ENCODE measurements at regions not wholly inside any gene's neighbourhood (a gene's known extent, or its start where the extent isn't known, plus 50 kb on each side); places are given as distances from the start of the nearest gene placed in this dataset.

DNA sequence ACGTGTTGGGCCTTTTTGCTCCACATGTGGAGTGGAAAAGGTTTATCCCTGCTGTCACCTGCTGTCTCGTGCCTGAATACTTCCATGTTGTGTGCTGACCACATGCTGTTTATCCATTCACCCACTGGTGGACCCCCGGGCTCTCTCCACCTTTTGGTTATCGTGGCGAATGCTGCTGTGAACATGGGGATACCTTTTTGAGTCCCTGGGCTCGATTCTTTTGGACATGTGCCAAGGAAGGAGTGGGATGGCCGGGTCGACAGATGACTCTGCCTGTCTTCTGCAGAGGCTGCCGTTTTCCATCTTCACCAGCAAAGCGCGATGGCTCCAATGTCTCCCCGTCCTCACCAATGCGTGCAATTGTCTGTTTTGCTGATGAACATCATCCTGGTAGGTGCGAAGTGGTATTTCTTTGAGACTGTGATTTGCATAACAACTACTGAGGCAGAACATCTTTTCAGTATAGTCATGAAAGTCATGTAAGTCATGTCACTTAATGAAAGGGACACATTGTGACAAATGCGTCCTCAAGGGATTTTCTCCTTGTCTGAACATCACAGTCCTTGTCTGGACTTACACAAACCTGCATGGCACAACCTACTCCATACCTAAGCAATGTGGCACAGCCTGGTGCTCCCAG, 758.7 kb downstream of the BRD1 start:
- Mint-ChIP-seq H3K4me1 (ENCODE audit: low read depth) (no peaks in the 10 kb centered on the region), H3K4me3 (no peak overlapping the region), H3K27ac (no peak overlapping the region), H3K36me3 (ENCODE audit: low read depth) (no peaks in the 10 kb centered on the region), H3K9me3 (peaks cover 61% of the 10 kb centered on the region), H3K27me3 (ENCODE audit: insufficient read depth) (no peaks in the 10 kb centered on the region)
- no peak for DNase-seq
- TF ChIP-seq, protein P1, sequence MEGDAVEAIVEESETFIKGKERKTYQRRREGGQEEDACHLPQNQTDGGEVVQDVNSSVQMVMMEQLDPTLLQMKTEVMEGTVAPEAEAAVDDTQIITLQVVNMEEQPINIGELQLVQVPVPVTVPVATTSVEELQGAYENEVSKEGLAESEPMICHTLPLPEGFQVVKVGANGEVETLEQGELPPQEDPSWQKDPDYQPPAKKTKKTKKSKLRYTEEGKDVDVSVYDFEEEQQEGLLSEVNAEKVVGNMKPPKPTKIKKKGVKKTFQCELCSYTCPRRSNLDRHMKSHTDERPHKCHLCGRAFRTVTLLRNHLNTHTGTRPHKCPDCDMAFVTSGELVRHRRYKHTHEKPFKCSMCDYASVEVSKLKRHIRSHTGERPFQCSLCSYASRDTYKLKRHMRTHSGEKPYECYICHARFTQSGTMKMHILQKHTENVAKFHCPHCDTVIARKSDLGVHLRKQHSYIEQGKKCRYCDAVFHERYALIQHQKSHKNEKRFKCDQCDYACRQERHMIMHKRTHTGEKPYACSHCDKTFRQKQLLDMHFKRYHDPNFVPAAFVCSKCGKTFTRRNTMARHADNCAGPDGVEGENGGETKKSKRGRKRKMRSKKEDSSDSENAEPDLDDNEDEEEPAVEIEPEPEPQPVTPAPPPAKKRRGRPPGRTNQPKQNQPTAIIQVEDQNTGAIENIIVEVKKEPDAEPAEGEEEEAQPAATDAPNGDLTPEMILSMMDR (IDR thresholded peaks at IDR 0.05), result no peak

DNA sequence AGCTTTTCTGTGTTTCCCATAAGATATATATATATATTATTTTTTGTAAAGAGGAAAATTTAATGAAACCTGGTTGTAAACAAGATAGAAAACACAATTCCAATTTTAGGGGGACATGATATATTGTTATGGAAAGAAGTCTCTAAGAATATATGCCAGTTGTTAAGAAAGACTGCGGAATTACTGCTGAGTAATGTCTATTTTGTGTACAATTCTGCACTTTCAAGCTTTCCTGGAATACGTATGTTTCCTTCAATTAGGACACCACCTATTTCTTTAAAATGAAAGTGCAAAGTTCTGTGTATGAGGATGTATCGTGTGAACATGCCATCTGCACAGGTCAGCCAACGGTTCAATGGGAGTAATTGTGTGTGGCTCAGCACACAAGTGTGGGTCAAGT, 760.2 kb downstream of the BRD1 start:
- no peak for DNase-seq
- TF ChIP-seq, protein P1 (IDR thresholded peaks at IDR 0.05), result no peak
- Mint-ChIP-seq H3K4me3 (no peak overlapping the region), H3K36me3 (ENCODE audit: low read depth) (no peaks in the 10 kb centered on the region), H3K27me3 (ENCODE audit: insufficient read depth) (no peaks in the 10 kb centered on the region; the same call in 1 of the 2 replicates), H3K9me3 (peaks cover 69% of the 10 kb centered on the region), H3K27ac (no peak overlapping the region), H3K4me1 (ENCODE audit: low read depth) (no peaks in the 10 kb centered on the region)

DNA sequence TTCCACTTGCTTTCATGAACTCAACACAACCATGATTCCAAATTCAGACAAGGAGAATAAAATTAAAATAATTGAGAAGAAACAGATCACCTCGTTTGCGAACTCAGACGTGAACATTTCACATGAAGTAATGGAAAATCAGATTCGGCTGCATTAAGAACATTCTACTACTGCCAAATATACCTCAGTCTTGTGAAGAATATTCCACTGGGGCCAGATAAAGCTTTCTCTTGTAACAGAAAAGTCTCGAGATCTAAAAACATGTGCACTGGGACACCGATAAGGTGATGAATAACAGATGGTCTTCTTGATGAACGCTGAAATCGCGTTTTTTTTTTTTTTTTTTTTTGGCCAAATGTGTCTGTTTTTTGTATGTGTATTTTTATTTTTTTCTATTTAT, 761.1 kb downstream of the BRD1 start:
- no peak for DNase-seq
- Mint-ChIP-seq H3K27me3 (ENCODE audit: insufficient read depth) (no peaks in the 10 kb centered on the region; the same call in 1 of the 2 replicates), H3K9me3 (peaks cover 67% of the 10 kb centered on the region), H3K27ac (no peak overlapping the region), H3K4me3 (no peak overlapping the region), H3K4me1 (ENCODE audit: low read depth) (no peaks in the 10 kb centered on the region), H3K36me3 (ENCODE audit: low read depth) (no peaks in the 10 kb centered on the region)
- TF ChIP-seq, protein P1 (IDR thresholded peaks at IDR 0.05), result no peak

DNA sequence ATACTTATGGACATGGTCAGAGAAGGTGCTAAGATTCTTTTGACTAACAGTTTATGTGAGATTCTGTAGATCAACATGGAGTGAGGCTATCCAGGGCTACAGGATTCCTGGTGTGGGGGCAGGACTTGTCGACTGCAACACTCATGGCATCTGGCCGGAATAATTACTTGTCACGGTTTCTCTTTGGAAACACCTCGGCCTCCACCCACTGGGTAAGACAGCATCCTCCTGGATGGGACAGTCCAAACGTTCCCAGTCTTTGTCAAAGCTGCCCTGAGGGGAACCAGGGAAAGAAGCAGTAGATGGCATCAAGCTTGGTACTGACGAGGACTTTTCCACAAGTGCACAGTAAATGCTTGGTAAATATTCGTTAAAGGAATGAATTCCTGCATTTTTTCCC, 762.8 kb downstream of the BRD1 start:
- TF ChIP-seq, protein P1 (IDR thresholded peaks at IDR 0.05), result no peak
- Mint-ChIP-seq H3K27me3 (ENCODE audit: insufficient read depth) (no peaks in the 10 kb centered on the region; the same call in none of the 2 replicates), H3K9me3 (peaks cover 65% of the 10 kb centered on the region), H3K27ac (no peak overlapping the region), H3K4me3 (no peak overlapping the region), H3K36me3 (ENCODE audit: low read depth) (peaks cover 6% of the 10 kb centered on the region; the same call in 1 of the 2 replicates), H3K4me1 (ENCODE audit: low read depth) (no peaks in the 10 kb centered on the region)
- no peak for DNase-seq

DNA sequence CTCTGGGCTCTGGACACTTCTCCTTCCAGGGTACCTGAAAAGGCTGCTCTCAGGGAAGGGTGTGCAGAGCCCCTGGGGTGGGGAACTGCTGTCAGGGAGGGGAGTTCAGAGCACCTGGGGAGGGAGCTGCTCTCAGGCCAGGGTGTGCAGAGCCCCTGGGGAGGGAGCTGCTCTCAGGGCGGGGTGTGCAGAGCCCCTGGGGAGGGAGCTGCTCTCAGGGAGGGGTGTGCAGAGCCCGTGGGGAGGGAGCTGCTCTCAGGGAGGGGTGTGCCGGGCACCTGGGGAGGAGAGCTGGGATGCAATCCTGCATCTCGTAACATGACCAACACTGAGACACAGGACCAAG, 764.2 kb downstream of the BRD1 start:
- Mint-ChIP-seq H3K4me3 (no peak overlapping the region), H3K27me3 (ENCODE audit: insufficient read depth) (no peaks in the 10 kb centered on the region; the same call in none of the 2 replicates), H3K4me1 (ENCODE audit: low read depth) (no peaks in the 10 kb centered on the region), H3K27ac (no peak overlapping the region), H3K36me3 (ENCODE audit: low read depth) (peaks cover 6% of the 10 kb centered on the region; the same call in 1 of the 2 replicates), H3K9me3 (peaks cover 72% of the 10 kb centered on the region)
- TF ChIP-seq, protein P1 (IDR thresholded peaks at IDR 0.05), result no peak
- DNase-seq, result no peak
